SH-SY5Y (cell line): ENCODE measurements at regions not wholly inside any gene's neighbourhood (a gene's known extent, or its start where the extent isn't known, plus 50 kb on each side); places are given as distances from the start of the nearest gene placed in this dataset.
A peak's percentile ranks its signal among the peaks of the same experiment; 100 is the strongest.

Experiments used
- GATA2 ChIP-seq: IDR thresholded peaks from 2 replicates; pipeline ENCODE4 v1.6.1; 2011; ENCODE audit warnings: mild to moderate bottlenecking, low read depth, low read length
- GATA3 ChIP-seq: IDR thresholded peaks from 2 replicates; pipeline ENCODE4 v1.6.1; 2011; ENCODE audit warnings: low read depth, mild to moderate bottlenecking, low read length, moderate library complexity

DNA sequence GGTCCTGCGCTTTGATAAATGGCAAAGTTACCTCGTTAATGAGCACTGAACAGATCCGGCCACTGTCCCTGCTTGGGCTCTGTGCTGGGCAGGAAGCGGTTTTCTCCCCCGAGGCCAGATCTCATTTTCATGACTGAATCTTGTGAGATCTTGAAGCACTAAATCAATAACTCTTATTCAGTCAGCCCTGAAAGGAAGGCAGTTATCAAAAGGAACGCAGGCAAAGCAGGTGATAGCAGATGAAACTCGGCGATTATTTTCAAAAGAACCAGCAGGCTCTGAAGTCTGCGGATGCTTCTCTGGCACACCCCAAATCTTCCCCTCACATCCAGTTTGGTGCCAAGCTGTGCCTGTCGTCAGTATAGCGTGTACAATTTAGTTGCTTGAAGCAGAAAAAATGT, 228.7 kb downstream of the BAMBI start:
- TF ChIP-seq GATA2 (peak; percentile 65; the same call in 1 of the 2 replicates), GATA3 (no peak)
